Pancreas (tissue), 10 donors: ENCODE measurements at regions not wholly inside any gene's neighbourhood (a gene's known extent, or its start where the extent isn't known, plus 50 kb on each side); places are given as distances from the start of the nearest gene placed in this dataset.
"Not testable (repeated sequence)": the region's sequence is repeated elsewhere in the genome, so short reads cannot be mapped to it uniquely, and the experiment has no call there.

Experiments
- ATAC-seq, 4 donors: fragments of 200-7000 bp; cut with Tn5 transposase; one replicate each; pipeline versions ENCODE4 v1.8.0 to v1.9.1; 2020; ENCODE audit warnings: mild to moderate bottlenecking in 4 of 4, moderate library complexity in 4 of 4
- DNase-seq, 6 donors: peaks; one replicate each; pipeline ENCODE4 v3.0.0-alpha.2; 2020
- FAIRE-seq: peaks from 2 replicates; lab custom pipeline; 2012; peaks lifted over from hg19 to GRCh38; lab: Jason Lieb, UNC
- H3K27ac ChIP-seq, 4 donors: fragments of 200-600 bp; sonication (generic); 1 replicate in 3 of 4; 2 replicates in 1 of 4; pipeline versions ENCODE4 v1.5.0 to v1.8.0; 2020
- H3K27me3 ChIP-seq, 4 donors: fragments of 200-600 bp; one replicate each; pipeline ENCODE4 v1.8.0; 2021
- H3K36me3 ChIP-seq, 3 donors: fragments of 200-600 bp; sonication (generic) in 1 of 3; one replicate each; pipeline versions ENCODE4 v1.5.0 to v1.8.0; 2020 to 2021
- H3K4me1 ChIP-seq, 3 donors: fragments of 200-600 bp; one replicate each; pipeline ENCODE4 v1.8.0; 2021
- H3K4me3 ChIP-seq, 4 donors: fragments of 200-600 bp; sonication (generic) in 2 of 4; one replicate each; pipeline versions ENCODE4 v1.5.0 to v1.8.0; 2020 to 2021
- H3K9me3 ChIP-seq, 4 donors: fragments of 200-600 bp; one replicate each; pipeline ENCODE4 v1.8.0; 2021
- CTCF ChIP-seq, 4 donors: fragments of 200-600 bp; sonication (generic) in 3 of 4; IDR thresholded peaks; one replicate each; pipeline versions ENCODE4 v1.5.0 to v1.8.0; 2021; ENCODE audit warnings: antibody characterized with exemption in 4 of 4
- WGBS, 2 donors: extraction: QIAGEN DNeasy Blood & Tissue Kit; methylation state at CpG; one replicate each; pipeline ENCODE4 v1.1.7; 2013; 5-methylcytosine and 5-hydroxymethylcytosine counted together
- intact Hi-C, 3 donors: fragments of 100-400 bp; cut with DNase I; formaldehyde crosslinking; loops; one replicate each; pipeline versions ENCODE4 v1.11.1 to v1.14.2; 2022
- donor health status: healthy with polysubstance abuse.
- donor health status: DM: no; HTN: no; CAD: no; lungs with moderate emphysema.
- donor health status: DM: no; HTN: no; CAD: no.
- donor health status: control.
- donor health status: control.
- donor health status: Bipolar disorder and iron deficiency.
- donor health status: DM: yes; HTN: yes; CAD: no.
- donor health status: DM: no; HTN: no; CAD: no.
- donor health status: DM: no; HTN: no; CAD: no.
- donor health status: DM: yes; HTN: yes; CAD: no.

GRCh38 chr3:127072221-127072771 lies 89.4 kb downstream of the PLXNA1 start:
- 83 to 94% methylated on average over 9 to 10 of the region's 10 CpGs for WGBS, 2 donors

GRCh38 chr3:127072971-127073783 lies 90.3 kb downstream of the PLXNA1 start:
- no peak for FAIRE-seq
- H3K4me3 ChIP-seq = no peak overlapping the region
- peak in 2 of 6 donors; percentile 40 to 48 for DNase-seq
- no peaks in the 10 kb centered on the region for H3K27me3 ChIP-seq
- H3K27ac ChIP-seq = no peak overlapping the region
- H3K4me1 ChIP-seq = no peaks in the 10 kb centered on the region
- TF ChIP-seq CTCF (IDR thresholded peaks at IDR 0.05) = no peak
- ATAC-seq = no peak
- 81 to 86% methylated on average over 16 of the region's 16 CpGs for WGBS, 2 donors
- intact Hi-C loops = no loop called here
- H3K9me3 ChIP-seq = no peaks in the 10 kb centered on the region
- no peaks in the 10 kb centered on the region for H3K36me3 ChIP-seq

More at GRCh38 chr3:127072221-127072771, 89.4 kb downstream of the PLXNA1 start:
- Histone ChIP-seq H3K9me3 (no peaks in the 10 kb centered on the region), H3K36me3 (no peaks in the 10 kb centered on the region), H3K27ac (no peak overlapping the region), H3K27me3 (no peaks in the 10 kb centered on the region), H3K4me1 (no peaks in the 10 kb centered on the region), H3K4me3 (no peak overlapping the region)
- intact Hi-C loops = no loop called here
- FAIRE-seq = no peak
- no peak for TF ChIP-seq CTCF (IDR thresholded peaks at IDR 0.05)
- no peak for ATAC-seq
- DNase-seq = peak in 1 of 6 donors; percentile 30

GRCh38 chr3:127073941-127074820 lies 91.3 kb downstream of the PLXNA1 start:
- ATAC-seq (peak in 2 of 4 donors; percentile 21 to 24), DNase-seq (peak in 1 of 6 donors; percentile 25), FAIRE-seq (no peak)
- TF ChIP-seq CTCF (IDR thresholded peaks at IDR 0.05) = no peak
- no peak overlapping the region for H3K4me3 ChIP-seq
- intact Hi-C loops = no loop called here
- no peaks in the 10 kb centered on the region for H3K4me1 ChIP-seq
- H3K27me3 ChIP-seq = no peaks in the 10 kb centered on the region
- H3K27ac ChIP-seq = no peak overlapping the region
- H3K36me3 ChIP-seq = no peaks in the 10 kb centered on the region
- WGBS, 2 donors = 61 to 74% methylated on average over 7 of the region's 7 CpGs
- H3K9me3 ChIP-seq = no peaks in the 10 kb centered on the region

GRCh38 chr3:127074900-127075360 lies 92.0 kb downstream of the PLXNA1 start:
- FAIRE-seq = no peak
- peak in 2 of 6 donors; percentile 35 to 49 for DNase-seq
- H3K4me1 ChIP-seq = no peaks in the 10 kb centered on the region

GRCh38 chr3:127076166-127076992 lies 93.5 kb downstream of the PLXNA1 start:
- FAIRE-seq = not testable (repeated sequence)
- DNase-seq = peak in 1 of 6 donors; percentile 35

More at GRCh38 chr3:127074900-127075360, 92.0 kb downstream of the PLXNA1 start:
- 78 to 84% methylated on average over 4 of the region's 4 CpGs for WGBS, 2 donors
- intact Hi-C loops = no loop called here
- Histone ChIP-seq H3K4me3 (no peak overlapping the region), H3K36me3 (no peaks in the 10 kb centered on the region), H3K27me3 (no peaks in the 10 kb centered on the region), H3K9me3 (no peaks in the 10 kb centered on the region), H3K27ac (no peak overlapping the region)
- ATAC-seq = peak in 3 of 4 donors; percentile 68 to 81 (median 72)
- no peak for TF ChIP-seq CTCF (IDR thresholded peaks at IDR 0.05)

More at GRCh38 chr3:127076166-127076992, 93.5 kb downstream of the PLXNA1 start:
- H3K9me3 ChIP-seq, H3K4me1 ChIP-seq, H3K36me3 ChIP-seq, H3K27me3 ChIP-seq, intact Hi-C loops, ATAC-seq, H3K4me3 ChIP-seq, H3K27ac ChIP-seq: not testable (repeated sequence)
- WGBS, 2 donors = 90 to 96% methylated on average over 24 to 34 of the region's 34 CpGs
